GM19438 (cell line): ENCODE measurements at regions not wholly inside any gene's neighbourhood (a gene's known extent, or its start where the extent isn't known, plus 50 kb on each side); places are given as distances from the start of the nearest gene placed in this dataset.

Experiments used
- ATAC-seq: cut with Tn5 transposase; IDR thresholded peaks from one replicate; pipeline ENCODE4 v1.9.1; 2021; ENCODE audit warnings: low read depth; ENCODE audit not compliant: unreplicated experiment

- ATAC-seq = no peak
Observed at GRCh38 chr6:149176971-149177667, 140.4 kb upstream of the TAB2 start.

- no peak for ATAC-seq
Observed at GRCh38 chr6:149179431-149179830, 138.1 kb upstream of the TAB2 start.

GRCh38 chr6:149181304-149181703 is 136.2 kb upstream of the TAB2 start:
- no peak for ATAC-seq

GRCh38 chr6:149182262-149182661 is 135.2 kb upstream of the TAB2 start:
- ATAC-seq = no peak

GRCh38 chr6:149184523-149184922 is 133.0 kb upstream of the TAB2 start:
- no peak for ATAC-seq

GRCh38 chr6:149185799-149186357 is 131.6 kb upstream of the TAB2 start:
- no peak for ATAC-seq

GRCh38 chr6:149186873-149187272 is 130.6 kb upstream of the TAB2 start:
- ATAC-seq = no peak

GRCh38 chr6:149190224-149190831 is 127.2 kb upstream of the TAB2 start:
- peak; percentile 64 for ATAC-seq

GRCh38 chr6:149194820-149195558 is 122.5 kb upstream of the TAB2 start:
- no peak for ATAC-seq

GRCh38 chr6:149196091-149196490 is 121.4 kb upstream of the TAB2 start:
- ATAC-seq = no peak

- ATAC-seq = no peak
Observed at GRCh38 chr6:149197482-149197881, 120.0 kb upstream of the TAB2 start.

GRCh38 chr6:149198265-149198664 is 119.2 kb upstream of the TAB2 start:
- no peak for ATAC-seq

GRCh38 chr6:149200282-149200945 is 117.1 kb upstream of the TAB2 start:
- ATAC-seq = no peak

- ATAC-seq = no peak
Observed at GRCh38 chr6:149201068-149201655, 116.3 kb upstream of the TAB2 start.

GRCh38 chr6:149202100-149202499 is 115.4 kb upstream of the TAB2 start:
- no peak for ATAC-seq

GRCh38 chr6:149202952-149203351 is 114.6 kb upstream of the TAB2 start:
- no peak for ATAC-seq

GRCh38 chr6:149203509-149203908 is 114.0 kb upstream of the TAB2 start:
- no peak for ATAC-seq

- ATAC-seq = no peak
Observed at GRCh38 chr6:149208134-149208601, 109.3 kb upstream of the TAB2 start.

- no peak for ATAC-seq
Observed at GRCh38 chr6:149209871-149210775, 107.4 kb upstream of the TAB2 start.
